NCI-H526 treated with DMSO at 0.1 percent for 48 hours (cell line): ENCODE measurements at regions not wholly inside any gene's neighbourhood (a gene's known extent, or its start where the extent isn't known, plus 50 kb on each side); places are given as distances from the start of the nearest gene placed in this dataset.

Experiments used
- DNase-seq: peaks from one replicate; lab custom pipeline; 2025; lab: John Stamatoyannopoulos, UW

- DNase-seq, result peak; percentile 19
These were observed 59.7 kb upstream of the DPYD start for GRCh38 chr1:97980530-97980929.

DNA sequence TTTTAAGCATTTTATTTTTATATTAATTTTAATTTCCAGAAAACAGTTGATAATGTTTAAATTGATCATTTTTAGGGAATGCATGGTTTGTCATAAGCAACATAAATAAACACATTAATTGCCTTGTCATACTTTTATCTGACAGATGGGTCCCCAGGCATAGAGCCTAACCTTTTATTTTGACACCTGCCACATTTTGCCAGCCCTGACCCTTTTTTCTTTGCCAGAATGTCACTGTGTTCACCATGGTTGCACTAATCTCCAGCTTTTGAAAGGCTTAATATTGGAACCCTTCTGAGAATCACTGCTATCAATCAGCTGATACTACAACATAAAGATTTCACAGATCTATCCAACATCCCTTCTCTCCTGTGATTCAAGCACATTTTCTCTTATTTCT, 56.0 kb upstream of the DPYD start:
- no peak for DNase-seq
